NCI-H748 treated with DMSO at 0.1 percent for 48 hours (cell line): ENCODE measurements at regions not wholly inside any gene's neighbourhood (a gene's known extent, or its start where the extent isn't known, plus 50 kb on each side); places are given as distances from the start of the nearest gene placed in this dataset.

Source experiments
- DNase-seq: peaks from one replicate; lab custom pipeline; 2025; lab: John Stamatoyannopoulos, UW

DNA sequence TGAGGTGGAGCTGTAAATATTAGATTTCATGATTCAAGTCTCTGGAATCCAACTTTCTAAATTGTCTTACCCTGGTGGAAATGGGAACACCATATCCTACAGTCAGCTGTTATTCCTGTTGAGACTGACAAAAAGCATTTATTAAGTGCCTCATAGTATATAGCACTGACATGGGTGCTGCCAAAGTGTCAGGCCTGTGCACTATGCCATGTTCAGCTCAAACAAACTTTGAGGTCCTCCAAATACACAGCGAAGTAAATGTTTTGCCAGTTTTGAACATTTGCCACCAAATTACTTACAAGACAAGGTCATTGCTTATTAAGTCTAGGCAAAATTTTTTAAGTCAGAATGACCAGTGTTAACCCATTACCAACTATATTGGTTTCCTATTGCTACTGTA lies 162.9 kb upstream of the SLC25A13 start:
- no peak for DNase-seq

DNA sequence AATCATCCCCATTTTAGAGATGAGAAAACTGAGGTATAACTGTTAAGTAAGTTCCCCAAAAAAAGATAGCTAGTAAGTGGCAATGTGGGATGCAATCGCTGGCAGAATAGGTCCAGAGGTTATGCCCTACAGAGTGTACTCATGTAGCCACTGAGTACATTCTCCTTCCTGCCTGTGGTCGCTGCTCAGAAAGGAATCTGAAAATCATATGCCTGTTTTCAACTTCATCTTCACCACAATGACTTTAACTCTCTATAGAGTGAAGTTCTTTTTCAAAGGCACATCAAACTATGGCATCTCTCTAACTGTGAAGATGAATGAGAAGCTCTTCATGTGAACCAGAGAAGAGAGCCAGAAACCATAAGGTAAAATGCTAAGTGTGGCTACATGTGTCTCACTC lies 162.2 kb upstream of the SLC25A13 start:
- no peak for DNase-seq

DNA sequence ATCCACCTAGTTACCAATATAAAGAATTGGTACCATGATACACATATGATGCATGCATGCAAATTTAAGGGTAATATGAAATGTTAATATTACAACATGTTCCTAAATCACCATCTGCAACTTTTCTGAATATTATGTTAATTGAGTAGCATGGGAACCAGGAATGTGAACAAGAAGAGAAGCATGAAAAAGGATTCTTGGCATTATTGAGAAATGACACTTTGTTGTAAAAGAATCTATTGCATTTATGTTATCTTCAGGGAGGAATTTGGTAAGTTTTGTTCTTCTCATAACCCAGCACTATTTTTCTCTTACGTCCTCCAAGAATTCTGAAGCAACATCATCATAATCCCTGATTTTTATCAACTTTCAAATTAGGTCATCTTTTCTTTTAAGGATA lies 159.9 kb upstream of the SLC25A13 start:
- DNase-seq = no peak

DNA sequence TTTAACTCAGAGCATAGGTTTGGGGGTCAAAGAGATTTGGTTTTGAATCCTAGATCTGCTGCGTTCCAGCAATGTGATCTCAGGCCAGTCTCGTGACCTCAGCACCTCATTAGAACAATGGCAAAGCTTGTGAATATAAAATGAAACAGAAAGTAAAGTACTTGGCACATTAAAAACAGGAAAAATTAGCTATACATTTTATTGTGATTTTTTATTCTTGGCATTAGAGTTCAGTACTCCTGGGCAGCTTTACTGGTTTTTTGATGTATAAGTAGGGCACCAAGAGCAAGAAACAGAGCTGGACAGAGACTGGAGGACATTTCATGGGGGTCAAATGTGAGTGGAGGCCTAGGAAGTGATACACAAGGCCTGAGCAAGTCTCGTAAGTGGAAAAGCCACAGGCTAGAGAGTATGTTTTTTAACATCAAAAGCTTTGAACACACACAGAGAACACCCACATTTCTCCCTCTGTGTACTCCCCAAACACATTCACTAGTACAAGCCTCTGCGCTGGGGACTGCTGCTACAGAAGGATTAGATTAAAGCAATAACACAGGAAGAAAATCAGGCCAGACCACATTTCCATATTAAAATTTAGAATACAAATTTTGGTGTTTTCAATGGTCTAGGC lies 157.2 kb upstream of the SLC25A13 start:
- no peak for DNase-seq

DNA sequence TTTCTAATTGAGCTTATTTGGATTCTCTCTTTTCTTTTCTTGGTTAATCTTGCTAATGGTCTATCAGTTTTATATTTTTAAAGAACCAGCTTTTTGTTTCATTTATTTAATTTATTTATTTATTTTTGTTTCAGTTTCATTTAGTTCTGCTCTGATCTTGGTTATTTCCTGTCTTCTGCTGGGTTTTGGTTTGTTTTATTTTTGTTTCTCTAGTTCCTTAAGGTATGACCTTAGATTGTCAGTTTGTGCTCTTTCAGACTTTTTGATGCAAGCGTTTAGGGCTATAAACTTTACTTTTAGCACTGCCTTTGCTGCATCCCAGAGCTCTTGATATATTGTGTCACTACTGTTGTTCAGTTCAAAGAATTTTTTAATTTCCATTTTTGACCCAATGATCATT lies 149.7 kb upstream of the SLC25A13 start:
- DNase-seq = no peak

DNA sequence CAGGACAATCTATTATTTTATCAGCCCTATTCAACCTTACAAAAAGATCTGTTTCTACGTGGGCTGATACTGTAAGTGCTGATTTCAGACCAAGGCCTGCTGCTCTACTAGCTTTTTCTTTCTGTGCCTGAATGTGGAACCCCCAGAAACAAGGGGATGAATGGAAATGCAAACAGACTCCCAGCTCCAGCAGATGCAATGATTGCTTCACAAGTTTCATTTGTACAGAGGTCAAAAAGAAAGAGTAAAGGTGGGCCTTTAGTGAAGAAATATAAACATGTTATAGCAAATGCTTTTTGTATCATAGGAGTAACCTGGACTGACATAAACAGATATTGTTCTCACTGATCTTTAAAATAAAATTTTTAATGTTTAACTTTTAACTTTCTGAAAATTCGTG lies 130.2 kb upstream of the SLC25A13 start:
- DNase-seq = no peak

DNA sequence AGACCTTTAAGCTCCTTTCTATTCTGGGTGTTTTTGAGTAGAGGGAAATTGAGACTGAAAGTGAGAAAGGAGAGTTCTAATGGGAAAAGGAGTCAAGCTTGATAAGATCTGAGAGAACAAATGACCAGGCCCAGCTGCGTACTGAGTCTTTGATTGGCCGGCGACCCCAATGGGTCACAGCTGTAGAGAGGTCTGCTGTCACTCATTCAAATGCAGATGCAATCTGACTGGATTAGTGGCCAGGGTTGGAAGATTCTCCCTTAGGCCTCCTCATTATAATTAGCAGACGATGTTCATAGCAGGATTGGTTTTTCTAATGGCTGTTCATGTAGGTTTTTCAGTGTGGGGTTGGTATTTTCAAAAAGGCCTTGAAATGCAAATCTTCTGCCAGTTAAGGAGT lies 127.2 kb upstream of the SLC25A13 start:
- DNase-seq = no peak

DNA sequence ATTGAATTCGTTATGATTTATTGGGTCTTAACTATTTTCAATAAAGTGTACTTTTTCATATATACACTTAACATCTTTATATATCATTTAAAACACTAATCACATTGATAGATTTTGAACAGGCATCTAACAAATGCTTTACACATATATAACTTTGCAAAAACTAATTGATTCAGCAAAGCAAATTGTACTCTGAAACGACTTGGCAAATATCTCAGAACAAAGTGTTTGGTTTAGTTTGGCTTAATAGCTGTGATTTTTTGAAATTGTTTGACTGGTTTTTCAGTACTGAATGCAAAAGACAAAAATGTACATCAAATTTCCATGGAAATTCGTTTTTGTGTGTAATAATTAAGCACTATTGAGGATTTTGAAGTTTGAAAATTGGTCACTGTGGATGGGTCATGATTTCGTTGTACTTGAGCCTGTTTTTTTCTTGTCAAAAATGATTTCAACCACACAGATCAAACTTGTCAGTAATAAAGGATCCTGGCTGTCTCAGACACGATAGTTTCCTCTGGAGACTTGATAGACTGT lies 125.3 kb upstream of the SLC25A13 start:
- no peak for DNase-seq

DNA sequence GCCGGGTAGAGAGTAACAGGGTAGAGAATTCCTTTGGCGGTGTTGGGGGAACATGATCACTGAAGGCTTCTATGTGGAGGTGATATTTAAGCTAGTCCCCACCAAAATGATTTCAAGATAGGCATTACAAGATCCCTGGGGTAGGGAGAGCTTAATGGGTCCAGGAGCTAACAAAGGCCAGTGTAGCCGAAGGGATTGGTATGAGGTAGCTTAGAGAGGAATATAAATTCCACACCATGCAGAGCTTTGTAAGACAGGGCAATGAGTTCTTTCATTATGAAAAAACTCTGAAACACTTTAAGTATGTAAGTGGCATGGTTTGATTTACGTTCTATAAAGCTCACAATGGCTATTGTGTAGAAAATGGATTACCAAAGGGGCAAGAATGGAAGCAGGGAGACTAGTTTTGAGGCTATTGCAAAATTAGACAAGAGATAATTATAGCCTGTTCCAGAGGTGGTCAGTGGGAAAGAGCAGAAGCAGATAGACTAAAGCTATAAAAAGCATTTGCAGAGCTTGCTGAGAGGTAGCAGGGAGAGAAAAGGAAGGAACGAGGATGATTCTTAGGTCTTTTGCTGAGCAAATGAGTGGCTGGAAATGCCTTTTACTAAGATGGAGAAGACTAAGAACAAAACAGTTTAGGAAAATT lies 119.7 kb upstream of the SLC25A13 start:
- DNase-seq = no peak

DNA sequence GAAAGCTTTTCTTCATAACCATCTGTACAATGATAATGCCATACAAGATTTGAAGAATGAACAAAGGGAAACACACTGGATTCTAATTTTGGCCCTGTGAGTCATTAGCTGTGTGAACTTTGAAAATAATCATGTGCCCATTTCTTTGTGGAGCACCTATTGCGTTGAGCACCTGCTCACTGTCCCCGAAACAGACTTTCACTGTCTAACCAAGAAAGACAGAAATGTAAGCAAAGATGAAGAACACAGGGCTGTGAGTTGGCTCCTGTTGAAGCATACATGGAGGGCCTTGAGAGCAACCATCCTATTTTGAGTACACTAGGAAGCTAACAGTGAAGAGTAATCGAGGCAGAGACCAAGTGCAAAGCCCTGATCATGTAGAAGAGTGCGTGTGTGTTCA lies 118.4 kb upstream of the SLC25A13 start:
- no peak for DNase-seq

DNA sequence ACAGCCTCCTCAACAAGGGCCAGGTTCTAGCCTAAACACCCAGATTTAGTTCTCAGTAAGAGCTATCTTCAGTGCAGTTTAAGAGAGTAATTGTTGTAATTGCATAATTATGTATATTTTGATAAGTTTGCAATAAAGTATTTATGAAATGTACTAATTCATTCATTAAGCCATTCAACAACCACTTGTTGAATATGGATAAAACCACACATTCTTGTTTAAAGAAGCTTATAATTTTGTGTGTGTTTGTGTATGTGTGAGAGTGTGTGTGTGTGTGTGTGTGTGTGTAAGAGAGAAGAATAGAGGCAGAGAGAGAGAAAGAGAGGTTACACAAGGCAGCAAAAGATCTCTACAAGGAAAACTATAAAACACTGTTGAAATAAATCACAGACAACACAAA lies 115.0 kb upstream of the SLC25A13 start:
- no peak for DNase-seq

DNA sequence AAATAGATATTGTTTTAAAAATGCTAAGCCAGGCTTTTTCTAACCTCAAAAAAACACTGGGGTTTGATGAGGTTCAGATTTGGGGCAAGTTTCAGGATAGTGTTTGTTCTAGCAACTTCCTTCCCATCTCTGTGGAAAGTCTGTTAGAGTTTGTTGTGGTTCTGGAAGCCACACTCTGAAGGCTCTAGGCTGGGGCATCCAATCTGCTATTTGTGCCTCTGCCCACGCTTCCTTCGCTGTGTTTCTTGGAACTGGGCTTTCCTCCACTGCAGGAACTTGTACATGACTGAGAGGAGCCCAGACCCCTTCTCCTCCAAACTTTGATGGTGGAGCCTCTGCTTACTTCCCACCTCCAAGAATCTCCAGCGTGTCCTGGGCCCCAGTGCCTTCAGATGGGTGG lies 108.5 kb upstream of the SLC25A13 start:
- DNase-seq = no peak

DNA sequence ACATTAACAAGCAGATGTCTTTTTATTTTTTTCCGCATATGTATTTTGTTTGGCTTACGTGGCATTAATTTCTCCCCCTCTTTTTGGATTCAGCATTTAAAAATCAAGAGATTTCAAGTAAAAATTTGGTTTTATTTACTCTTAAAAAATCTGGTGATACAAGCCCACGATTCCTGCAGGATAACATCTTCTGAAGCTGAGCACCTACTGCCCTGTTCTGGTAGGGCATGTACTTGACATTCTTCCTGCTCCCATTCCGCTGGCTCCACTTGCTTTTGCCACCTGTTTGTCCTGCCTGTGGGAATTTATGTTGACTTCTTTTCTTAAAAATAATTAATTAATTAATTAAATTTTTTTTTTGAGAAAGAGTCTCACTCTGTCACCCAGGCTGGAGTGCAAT lies 105.2 kb upstream of the SLC25A13 start:
- no peak for DNase-seq

DNA sequence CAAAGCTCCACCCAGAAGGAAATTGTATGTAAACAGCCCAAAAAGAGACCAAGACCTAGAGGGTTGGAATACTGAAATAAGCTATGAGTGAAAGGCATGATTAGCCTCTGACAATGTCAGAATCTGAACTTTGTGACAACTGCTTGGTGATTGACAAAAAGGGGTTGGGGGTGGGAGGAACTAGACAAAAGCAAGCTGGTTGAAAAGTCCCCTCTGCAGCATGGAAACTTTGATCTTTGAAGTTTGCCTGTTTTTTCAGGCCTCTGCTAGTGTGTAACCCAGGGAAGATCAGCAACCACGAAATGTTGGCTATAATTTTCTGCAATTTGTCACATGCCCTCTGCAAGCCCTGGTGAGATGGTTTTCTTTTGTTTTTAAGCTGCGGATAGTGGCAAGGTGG lies 104.8 kb upstream of the SLC25A13 start:
- no peak for DNase-seq

DNA sequence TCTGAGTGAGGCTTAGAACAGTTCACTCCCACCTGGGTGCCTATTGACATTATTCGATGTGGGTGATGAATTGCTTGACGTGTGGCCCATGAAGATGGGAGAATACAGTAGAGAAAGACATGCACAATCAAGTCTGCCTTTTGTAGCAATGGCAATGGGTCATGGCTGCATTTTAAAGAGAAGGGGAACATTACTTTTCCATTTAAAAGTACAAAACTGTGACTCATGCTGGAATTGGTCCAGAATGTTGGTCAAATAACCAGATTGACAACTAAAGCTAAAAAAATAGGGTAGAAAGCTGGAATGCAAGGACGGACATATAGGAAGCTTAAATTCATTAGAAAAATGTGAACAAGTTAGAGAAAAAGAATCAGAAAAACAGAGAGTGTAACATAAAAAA lies 104.1 kb upstream of the SLC25A13 start:
- no peak for DNase-seq

DNA sequence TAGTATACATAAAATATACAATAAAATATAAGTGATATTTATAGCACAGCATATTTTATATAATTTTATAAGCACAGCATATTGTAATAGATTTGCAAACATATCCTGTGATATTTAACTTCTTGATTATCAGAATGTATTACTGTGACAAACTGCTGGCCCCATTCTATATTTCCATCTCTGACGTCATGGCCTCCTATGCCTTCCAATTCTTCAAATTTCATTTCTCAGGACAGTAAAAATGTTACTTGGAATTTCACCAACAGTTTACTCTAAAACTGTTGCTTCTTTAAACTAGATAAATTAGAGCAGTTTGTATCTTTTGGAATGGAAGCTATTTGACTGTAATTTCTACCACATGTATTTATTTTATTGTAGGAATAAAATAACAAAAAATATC lies 102.5 kb upstream of the SLC25A13 start:
- DNase-seq = no peak

DNA sequence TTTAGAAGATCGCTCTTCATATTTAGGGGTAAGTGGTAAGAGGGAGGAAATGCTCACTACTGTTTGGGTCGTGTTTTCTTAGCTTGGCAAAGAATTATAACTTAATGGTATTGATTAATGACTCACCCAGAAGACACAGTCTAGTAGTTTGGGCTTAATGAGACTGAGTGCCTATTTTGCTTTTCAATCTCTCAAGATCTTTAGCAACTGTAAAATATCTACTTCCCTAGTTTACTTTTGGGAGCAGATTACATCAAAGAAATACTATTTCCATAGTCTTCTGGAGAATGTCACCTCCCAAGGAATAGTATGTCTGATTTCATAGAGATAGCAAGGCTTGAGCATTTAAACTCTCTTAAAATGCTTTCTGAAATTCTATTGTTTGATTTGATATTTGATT lies 100.5 kb upstream of the SLC25A13 start:
- no peak for DNase-seq

DNA sequence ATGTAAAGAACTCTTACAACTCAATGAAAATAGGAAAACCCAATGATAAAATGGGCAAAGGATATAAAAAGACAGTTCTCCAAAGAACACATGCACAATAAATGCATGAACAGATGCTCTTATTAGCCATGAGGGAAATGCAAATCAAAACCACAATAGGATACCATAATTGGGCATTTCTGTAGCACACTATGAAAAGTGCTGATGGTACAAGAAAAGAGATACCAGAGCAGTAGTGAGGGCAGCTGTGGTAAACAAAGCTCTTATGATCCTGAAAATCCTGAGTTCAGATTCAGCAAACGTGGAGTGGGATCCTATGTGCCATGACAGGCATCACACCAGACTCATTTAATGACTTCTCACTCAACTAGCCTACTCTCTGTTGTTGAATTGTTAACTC lies 96.7 kb upstream of the SLC25A13 start:
- DNase-seq = no peak

DNA sequence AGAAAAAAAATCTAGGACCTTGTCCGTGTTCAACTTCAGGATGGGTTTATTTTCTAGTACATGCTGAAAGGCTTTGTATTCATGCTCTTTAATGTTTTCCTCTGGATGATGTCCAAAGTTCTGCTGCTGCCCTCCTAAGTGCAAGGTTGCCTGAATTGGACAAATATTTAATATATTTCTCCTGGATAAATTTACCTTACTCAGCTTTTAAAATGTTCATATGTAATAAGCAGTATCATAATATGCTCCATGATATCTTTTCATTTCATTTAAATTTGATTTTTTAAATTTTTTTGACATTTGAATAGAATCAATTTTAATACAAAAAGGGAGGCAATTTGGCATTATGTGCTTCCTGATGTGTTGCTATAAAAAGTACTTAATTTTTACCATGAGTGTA lies 95.9 kb upstream of the SLC25A13 start:
- no peak for DNase-seq

DNA sequence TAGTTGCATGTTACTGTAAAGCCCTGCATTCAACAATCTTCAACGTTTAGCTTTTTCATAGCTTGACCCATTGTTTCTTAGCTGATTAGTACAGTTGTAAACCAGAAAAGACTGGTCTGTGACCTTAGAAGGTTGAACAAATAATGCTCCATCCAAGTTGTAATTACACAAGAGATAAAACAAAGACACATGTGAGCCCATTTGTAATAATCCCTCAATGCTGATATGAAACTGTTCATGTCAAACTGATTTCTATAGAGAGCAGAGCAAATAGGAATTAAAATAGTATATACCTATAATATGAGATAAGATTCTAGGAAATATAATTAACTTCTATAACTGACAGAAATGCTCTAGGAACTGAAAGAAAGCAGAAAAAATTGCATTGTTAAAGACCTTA lies 94.7 kb upstream of the SLC25A13 start:
- DNase-seq = peak; percentile 33

DNA sequence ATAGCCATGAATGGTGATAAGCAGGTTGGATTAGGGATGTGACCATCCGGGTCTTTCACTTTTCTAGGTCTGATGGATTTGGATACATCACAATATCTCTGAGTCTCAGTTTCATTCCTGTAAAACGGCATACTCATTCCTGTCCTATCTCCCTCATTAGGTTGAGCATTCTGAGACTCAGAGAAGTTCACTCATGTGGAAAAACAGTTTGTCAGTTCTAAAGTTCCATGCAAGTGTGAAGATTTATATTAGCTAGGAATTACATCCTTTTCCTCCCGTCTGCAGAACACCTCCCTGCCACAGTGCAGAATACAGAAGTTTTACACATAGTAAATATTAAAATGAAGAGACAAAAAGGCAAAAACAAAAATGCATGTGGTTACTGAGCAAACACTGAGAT lies 94.2 kb upstream of the SLC25A13 start:
- no peak for DNase-seq

DNA sequence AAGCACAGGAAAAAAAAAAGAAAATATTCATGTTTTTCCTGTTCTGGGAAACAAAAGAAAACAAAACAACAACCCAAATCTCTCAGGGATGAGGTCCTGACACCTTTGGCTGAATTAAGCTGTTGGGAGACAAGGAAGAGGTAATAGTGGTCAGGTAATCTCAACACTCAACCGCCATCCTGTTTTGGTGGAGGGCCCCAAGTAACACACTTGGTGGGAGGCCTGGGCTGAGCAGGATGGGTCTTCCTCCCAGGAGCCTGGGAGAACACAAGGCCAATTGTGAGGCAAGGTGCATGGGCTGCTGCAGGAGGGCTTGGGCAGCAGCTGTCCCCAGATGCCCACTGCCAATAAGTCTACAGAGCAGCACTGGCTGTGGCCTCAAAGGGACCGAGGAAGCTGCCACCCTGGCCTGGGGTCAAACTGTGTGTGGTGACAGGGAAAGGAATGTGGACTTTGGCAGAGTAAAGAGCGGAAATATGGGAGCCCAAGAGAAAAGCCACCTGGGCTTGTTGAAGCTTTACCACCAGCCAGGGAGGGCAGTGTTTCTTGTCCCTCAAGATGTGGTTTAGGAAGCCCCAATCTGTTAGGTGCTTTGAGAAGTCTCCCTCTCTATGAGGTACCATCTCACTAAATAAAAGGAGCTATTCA lies 93.5 kb upstream of the SLC25A13 start:
- DNase-seq = peak; percentile 81

DNA sequence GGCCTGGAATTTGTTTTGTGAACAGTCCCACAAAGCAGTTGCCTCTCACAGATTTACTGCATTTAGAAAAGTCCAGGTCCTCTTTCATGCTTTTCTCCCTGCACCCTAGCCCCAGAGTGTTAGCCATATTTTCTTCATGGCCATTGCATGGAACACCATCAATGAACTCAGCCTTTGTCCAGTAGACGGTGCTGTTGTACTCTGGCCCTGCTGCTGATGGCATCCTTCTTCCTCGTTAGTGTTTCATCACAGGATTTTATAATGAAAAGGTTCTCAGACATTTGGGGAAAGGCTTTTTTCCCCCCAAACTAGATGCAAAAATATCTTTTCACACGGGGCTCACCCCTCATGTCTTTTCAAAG lies 93.0 kb upstream of the SLC25A13 start:
- DNase-seq = peak; percentile 91
